DND-41 (cell line): ENCODE measurements at regions not wholly inside any gene's neighbourhood (a gene's known extent, or its start where the extent isn't known, plus 50 kb on each side); places are given as distances from the start of the nearest gene placed in this dataset.

ENCODE experiments used
- ATAC-seq: fragments of 200-7000 bp; cut with Tn5 transposase; 3 replicates; pipeline ENCODE4 v1.9.1; 2021; ENCODE audit warnings: low read depth; ENCODE audit not compliant: insufficient read depth
- DNase-seq: peaks from one replicate; pipeline ENCODE4 v3.0.0-alpha.2; 2020
- H2AFZ ChIP-seq: 2 replicates; pipeline ENCODE4 v1.6.0; 2012; ENCODE audit warnings: low read depth, low read length
- H3K27ac ChIP-seq: 2 replicates; pipeline ENCODE4 v1.5.1; 2012; ENCODE audit warnings: low read length, inconsistent platforms
- H3K27me3 ChIP-seq: fragments of 200-600 bp; sonication (generic); 2 replicates; pipeline ENCODE4 v1.6.0; 2012; ENCODE audit warnings: low read length, mild to moderate bottlenecking, inconsistent platforms; ENCODE audit not compliant: insufficient read depth, poor library complexity
- H3K36me3 ChIP-seq: 2 replicates; pipeline ENCODE4 v1.5.1; 2012; ENCODE audit warnings: low read length, inconsistent platforms; ENCODE audit not compliant: insufficient read depth
- H3K4me1 ChIP-seq: 2 replicates; pipeline ENCODE4 v1.5.1; 2012; ENCODE audit warnings: mild to moderate bottlenecking, low read length; ENCODE audit not compliant: insufficient read depth
- H3K4me2 ChIP-seq: 2 replicates; pipeline ENCODE4 v1.6.0; 2012; ENCODE audit warnings: mild to moderate bottlenecking, moderate library complexity, low read length, inconsistent platforms; ENCODE audit not compliant: insufficient read depth
- H3K4me3 ChIP-seq, 2 experiments: fragments of 200-600 bp in 1 of 2; shearing (Covaris generic) in 1 of 2; 2 replicates each; pipeline ENCODE4 v1.5.1; 2012 to 2016; ENCODE audit warnings: inconsistent platforms in 2 of 2, low read length in 2 of 2, mild to moderate bottlenecking in 2 of 2, low read depth in 1 of 2, moderate library complexity in 1 of 2
- H3K79me2 ChIP-seq: 2 replicates; pipeline ENCODE4 v1.6.0; 2012; ENCODE audit warnings: low read length, inconsistent platforms; ENCODE audit not compliant: insufficient read depth
- H3K9ac ChIP-seq: 2 replicates; pipeline ENCODE4 v1.6.0; 2012; ENCODE audit warnings: low read depth, mild to moderate bottlenecking, inconsistent platforms, low read length, moderate library complexity
- H3K9me3 ChIP-seq: 2 replicates; pipeline ENCODE4 v1.5.1; 2012; ENCODE audit warnings: low read length, moderate library complexity, mild to moderate bottlenecking, inconsistent platforms; ENCODE audit not compliant: insufficient read depth, severe bottlenecking
- H4K20me1 ChIP-seq: 2 replicates; pipeline ENCODE4 v1.6.0; 2012; ENCODE audit warnings: low read length; ENCODE audit not compliant: insufficient read depth
- CTCF ChIP-seq: IDR thresholded peaks from 2 replicates; pipeline ENCODE4 v1.5.1; 2012; ENCODE audit warnings: borderline replicate concordance, low read length, moderate library complexity, mild to moderate bottlenecking; ENCODE audit not compliant: poor library complexity, severe bottlenecking; ENCODE audit errors: extremely low read depth
- EZH2 ChIP-seq: IDR thresholded peaks from 3 replicates; pipeline ENCODE4 v1.6.1; 2012; ENCODE audit warnings: borderline replicate concordance, low read depth, mild to moderate bottlenecking, moderate library complexity, low read length, inconsistent platforms; ENCODE audit not compliant: severe bottlenecking

GRCh38 chr13:79018166-79018565 is 359.2 kb upstream of the OBI1 start:
- Histone ChIP-seq H4K20me1 (no peaks in the 10 kb centered on the region), H3K9ac (no peak overlapping the region), H3K4me3 (no peak overlapping the region), H3K36me3 (no peaks in the 10 kb centered on the region), H3K4me1 (no peaks in the 10 kb centered on the region), H3K27ac (no peak overlapping the region), H3K9me3 (peaks cover 16% of the 10 kb centered on the region), H3K4me2 (no peak overlapping the region), H3K79me2 (no peaks in the 10 kb centered on the region), H3K27me3 (no peaks in the 10 kb centered on the region), H2AFZ (no peak overlapping the region)
- ATAC-seq = no peak
- DNase-seq = no peak
- no peak for TF ChIP-seq EZH2
- TF ChIP-seq CTCF = peak; percentile 17

GRCh38 chr13:79011179-79011578 is 352.2 kb upstream of the OBI1 start:
- Histone ChIP-seq H3K4me1 (no peaks in the 10 kb centered on the region), H3K27me3 (no peaks in the 10 kb centered on the region), H3K9ac (no peak overlapping the region), H3K9me3 (no peaks in the 10 kb centered on the region), H3K4me2 (no peak overlapping the region), H3K36me3 (no peaks in the 10 kb centered on the region), H3K79me2 (no peaks in the 10 kb centered on the region), H4K20me1 (no peaks in the 10 kb centered on the region), H3K4me3 (no peak overlapping the region), H2AFZ (no peak overlapping the region), H3K27ac (no peak overlapping the region)
- no peak for TF ChIP-seq CTCF
- TF ChIP-seq EZH2 = no peak
- ATAC-seq (no peak), DNase-seq (no peak)

GRCh38 chr13:79003989-79004898 is 345.3 kb upstream of the OBI1 start:
- no peaks in the 10 kb centered on the region for H3K9me3 ChIP-seq
- no peak overlapping the region for H3K4me3 ChIP-seq
- H3K9ac ChIP-seq = no peak overlapping the region
- no peak for TF ChIP-seq EZH2
- TF ChIP-seq CTCF = no peak
- H3K4me1 ChIP-seq = no peaks in the 10 kb centered on the region
- no peak overlapping the region for H3K4me2 ChIP-seq
- no peak overlapping the region for H3K27ac ChIP-seq
- no peak for ATAC-seq
- DNase-seq = no peak
- H3K36me3 ChIP-seq = no peaks in the 10 kb centered on the region
- no peaks in the 10 kb centered on the region for H3K27me3 ChIP-seq
- H3K79me2 ChIP-seq = no peaks in the 10 kb centered on the region
- H2AFZ ChIP-seq = no peak overlapping the region
- no peaks in the 10 kb centered on the region for H4K20me1 ChIP-seq
